ENCODE measurements at regions not wholly inside any gene's neighbourhood (a gene's known extent, or its start where the extent isn't known, plus 50 kb on each side); places are given as distances from the start of the nearest gene placed in this dataset.

DNA sequence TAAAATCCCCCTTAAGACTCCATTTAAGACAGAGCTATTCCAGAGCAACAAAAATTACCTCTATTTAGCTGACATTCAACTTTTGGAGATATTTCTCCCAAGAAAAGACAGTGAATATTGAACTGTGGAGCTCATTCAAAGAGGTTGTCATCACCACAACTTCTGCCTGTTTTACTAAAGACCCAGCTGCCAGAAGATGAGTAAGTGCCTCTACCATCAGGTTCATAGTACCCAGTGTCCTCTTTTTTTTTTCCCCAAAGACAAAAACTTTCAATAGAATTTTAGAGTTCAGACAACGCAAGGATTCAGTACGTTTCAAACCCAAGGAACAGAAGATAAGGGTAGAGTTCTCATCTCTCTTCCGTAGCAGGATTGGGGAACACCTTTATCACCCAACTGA is 461.3 kb downstream of the BCAT1 start:
- Histone ChIP-seq H2AFZ (ENCODE audit: low read depth, low read length, poor library complexity, severe bottlenecking) (no peak overlapping the region), H3K4me1 (ENCODE audit: control insufficient read depth in 1 of 2, insufficient read depth in 2 of 2, low read length in 2 of 2) (no peaks in the 10 kb centered on the region), H3K9ac (ENCODE audit: low read length) (no peak overlapping the region), H3K4me3 (replicated peaks in 1 of 2; ENCODE audit: low read depth in 1 of 2, low read length in 2 of 2) (no peak overlapping the region), H3K27me3 (ENCODE audit: insufficient read depth, low read length) (no peaks in the 10 kb centered on the region), H3K9me3 (ENCODE audit: control insufficient read depth in 1 of 2, insufficient read depth in 1 of 2, low read depth in 1 of 2, low read length in 2 of 2) (peaks cover 6 to 23% of the 10 kb centered on the region in 2 experiments; a peak in 2 of 4 replicates), H3K4me2 (ENCODE audit: low read length) (no peak overlapping the region), H3K27ac (ENCODE audit: low read depth, low read length) (no peak overlapping the region), H3K79me2 (ENCODE audit: insufficient read depth, low read length) (no peaks in the 10 kb centered on the region), H3K9me2 (ENCODE audit: insufficient read depth) (no peaks in the 10 kb centered on the region), H3K36me3 (ENCODE audit: control insufficient read depth in 1 of 2, insufficient read depth in 2 of 2, low read length in 2 of 2) (no peaks in the 10 kb centered on the region), H4K20me1 (ENCODE audit: insufficient read depth) (no peaks in the 10 kb centered on the region)
- intact Hi-C loops (cut with micrococcal nuclease), result no loop called here
- no TSS peak for BruUV-seq (replicated peaks)
- DNase-seq (ENCODE audit: low read depth, low spot score), result no peak
- ChIA-PET CTCF (no interaction called here), POLR2A (no interaction called here), RAD21 (ENCODE audit: low non-redundant PET in 1 of 2, low total read pairs in 2 of 2, uncharacterized antibody in 2 of 2, unreplicated experiment in 2 of 2) (no interaction called here)
- TF ChIP-seq TCF7L2 (IDR thresholded peaks at IDR 0.05; ENCODE audit: borderline replicate concordance, extremely low read depth, insufficient read depth, insufficient read length) (no peak), YY1 (IDR thresholded peaks at IDR 0.05; ENCODE audit: extremely low read depth, insufficient replicate concordance, low read depth, low read length) (no peak), FOSL1 (IDR thresholded peaks at IDR 0.05; ENCODE audit: low read depth) (no peak), JUND (IDR thresholded peaks at IDR 0.05) (no peak), REST (IDR thresholded peaks at IDR 0.05; ENCODE audit: low read depth) (no peak), SIN3A (IDR thresholded peaks at IDR 0.05; ENCODE audit: low read depth) (no peak), ZBTB33 (IDR thresholded peaks at IDR 0.05; ENCODE audit: extremely low read depth, insufficient replicate concordance, low read length) (no peak), EZH2 (IDR thresholded peaks at IDR 0.05) (no peak), ZFX (IDR thresholded peaks at IDR 0.05) (no peak), EZH2phosphoT487 (IDR thresholded peaks at IDR 0.05; ENCODE audit: borderline replicate concordance) (no peak), ELF1 (IDR thresholded peaks at IDR 0.05; ENCODE audit: borderline replicate concordance, low read depth) (no peak), EGR1 (IDR thresholded peaks at IDR 0.05; ENCODE audit: low read depth) (no peak), ZNF274 (IDR thresholded peaks at IDR 0.05; ENCODE audit: low read depth, low read length) (no peak), POLR2AphosphoS5 (IDR thresholded peaks at IDR 0.05; ENCODE audit: low read depth, low read length) (no peak), SP1 (IDR thresholded peaks at IDR 0.05; ENCODE audit: low read depth) (no peak), SRF (IDR thresholded peaks at IDR 0.05; ENCODE audit: low read depth) (no peak)
- TF ChIP-seq, protein P1, sequence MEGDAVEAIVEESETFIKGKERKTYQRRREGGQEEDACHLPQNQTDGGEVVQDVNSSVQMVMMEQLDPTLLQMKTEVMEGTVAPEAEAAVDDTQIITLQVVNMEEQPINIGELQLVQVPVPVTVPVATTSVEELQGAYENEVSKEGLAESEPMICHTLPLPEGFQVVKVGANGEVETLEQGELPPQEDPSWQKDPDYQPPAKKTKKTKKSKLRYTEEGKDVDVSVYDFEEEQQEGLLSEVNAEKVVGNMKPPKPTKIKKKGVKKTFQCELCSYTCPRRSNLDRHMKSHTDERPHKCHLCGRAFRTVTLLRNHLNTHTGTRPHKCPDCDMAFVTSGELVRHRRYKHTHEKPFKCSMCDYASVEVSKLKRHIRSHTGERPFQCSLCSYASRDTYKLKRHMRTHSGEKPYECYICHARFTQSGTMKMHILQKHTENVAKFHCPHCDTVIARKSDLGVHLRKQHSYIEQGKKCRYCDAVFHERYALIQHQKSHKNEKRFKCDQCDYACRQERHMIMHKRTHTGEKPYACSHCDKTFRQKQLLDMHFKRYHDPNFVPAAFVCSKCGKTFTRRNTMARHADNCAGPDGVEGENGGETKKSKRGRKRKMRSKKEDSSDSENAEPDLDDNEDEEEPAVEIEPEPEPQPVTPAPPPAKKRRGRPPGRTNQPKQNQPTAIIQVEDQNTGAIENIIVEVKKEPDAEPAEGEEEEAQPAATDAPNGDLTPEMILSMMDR (IDR thresholded peaks at IDR 0.05 in 2 of 3, conservative IDR thresholded peaks at IDR 0.05 in 1 of 3; ENCODE audit: borderline replicate concordance in 1 of 3, insufficient read depth in 1 of 3, low read depth in 2 of 3, low read length in 2 of 3), result no peak
- no peak for ATAC-seq

Measured in HCT116 (cell line).